Fibroblast of skin of abdomen (primary cell): ENCODE measurements at regions not wholly inside any gene's neighbourhood (a gene's known extent, or its start where the extent isn't known, plus 50 kb on each side); places are given as distances from the start of the nearest gene placed in this dataset.

ENCODE experiments used
- DNase-seq: peaks from one replicate; pipeline ENCODE4 v3.0.0-alpha.2; 2013

GRCh38 chr13:100933841-100934240 is 259.2 kb upstream of the TMTC4 start:
- no peak for DNase-seq

GRCh38 chr13:100922599-100922998 is 248.0 kb upstream of the TMTC4 start:
- DNase-seq, result no peak

GRCh38 chr13:100921139-100921538 is 246.5 kb upstream of the TMTC4 start:
- DNase-seq, result no peak

- no peak for DNase-seq
Measured at GRCh38 chr13:100917011-100917410, 242.4 kb upstream of the TMTC4 start.

GRCh38 chr13:100913143-100913542 is 238.5 kb upstream of the TMTC4 start:
- DNase-seq, result no peak

GRCh38 chr13:100904293-100904976 is 229.8 kb upstream of the TMTC4 start:
- no peak for DNase-seq

- peak; percentile 12 for DNase-seq
Measured at GRCh38 chr13:100899720-100900316, 225.2 kb upstream of the TMTC4 start.

- DNase-seq, result peak; percentile 24
Measured at GRCh38 chr13:100898431-100898830, 223.8 kb upstream of the TMTC4 start.

GRCh38 chr13:100895651-100896050 is 221.1 kb upstream of the TMTC4 start:
- peak; percentile 93 for DNase-seq

- no peak for DNase-seq
Measured at GRCh38 chr13:100892981-100893380, 218.4 kb upstream of the TMTC4 start.

- DNase-seq, result no peak
Measured at GRCh38 chr13:100890645-100891044, 216.1 kb upstream of the TMTC4 start.

GRCh38 chr13:100887729-100888151 is 213.1 kb upstream of the TMTC4 start:
- peak; percentile 83 for DNase-seq

GRCh38 chr13:100883453-100883852 is 208.9 kb upstream of the TMTC4 start:
- no peak for DNase-seq

- DNase-seq, result peak; percentile 76
Measured at GRCh38 chr13:100881291-100881864, 206.8 kb upstream of the TMTC4 start.

- no peak for DNase-seq
Measured at GRCh38 chr13:100880166-100880565, 205.6 kb upstream of the TMTC4 start.

GRCh38 chr13:100879255-100879654 is 204.7 kb upstream of the TMTC4 start:
- no peak for DNase-seq

GRCh38 chr13:100876044-100876403 is 201.4 kb upstream of the TMTC4 start:
- no peak for DNase-seq

GRCh38 chr13:100875392-100876043 is 200.9 kb upstream of the TMTC4 start:
- peak; percentile 97 for DNase-seq

- no peak for DNase-seq
Measured at GRCh38 chr13:100872761-100873160, 198.2 kb upstream of the TMTC4 start.

GRCh38 chr13:100870898-100871297 is 196.3 kb upstream of the TMTC4 start:
- DNase-seq, result no peak

- DNase-seq, result no peak
Measured at GRCh38 chr13:100860866-100861265, 186.3 kb upstream of the TMTC4 start.

- no peak for DNase-seq
Measured at GRCh38 chr13:100859861-100860260, 185.3 kb upstream of the TMTC4 start.

- no peak for DNase-seq
Measured at GRCh38 chr13:100855151-100855550, 180.6 kb upstream of the TMTC4 start.

GRCh38 chr13:100854006-100854405 is 179.4 kb upstream of the TMTC4 start:
- DNase-seq, result no peak
